ENCODE measurements at regions not wholly inside any gene's neighbourhood (a gene's known extent, or its start where the extent isn't known, plus 50 kb on each side); places are given as distances from the start of the nearest gene placed in this dataset.
"Not testable (repeated sequence)": the region's sequence is repeated elsewhere in the genome, so short reads cannot be mapped to it uniquely, and the experiment has no call there.

DNA sequence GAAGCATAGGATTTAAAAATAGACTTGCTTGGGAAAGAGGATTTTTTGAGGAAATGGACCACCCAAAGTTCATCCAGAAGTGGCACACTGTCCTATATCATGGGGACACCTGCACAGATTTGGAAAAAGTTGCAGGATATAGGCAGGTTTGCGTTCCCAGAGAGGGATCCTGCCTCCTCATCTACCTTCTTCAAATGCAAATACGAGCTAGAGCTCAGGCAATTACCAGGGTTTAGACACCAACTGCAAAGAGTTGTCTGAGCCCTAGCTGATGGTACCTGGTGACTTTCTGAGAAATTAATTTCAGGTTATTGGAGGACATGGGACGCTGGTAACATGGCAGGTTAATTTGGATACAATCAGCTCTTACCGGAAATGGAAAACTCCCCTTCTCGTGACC lies 423.7 kb upstream of the MTPN start:
- no peak for TF ChIP-seq MYC (IDR thresholded peaks at IDR 0.05; ENCODE audit: low read depth, low read length)
- TF ChIP-seq, protein P1, sequence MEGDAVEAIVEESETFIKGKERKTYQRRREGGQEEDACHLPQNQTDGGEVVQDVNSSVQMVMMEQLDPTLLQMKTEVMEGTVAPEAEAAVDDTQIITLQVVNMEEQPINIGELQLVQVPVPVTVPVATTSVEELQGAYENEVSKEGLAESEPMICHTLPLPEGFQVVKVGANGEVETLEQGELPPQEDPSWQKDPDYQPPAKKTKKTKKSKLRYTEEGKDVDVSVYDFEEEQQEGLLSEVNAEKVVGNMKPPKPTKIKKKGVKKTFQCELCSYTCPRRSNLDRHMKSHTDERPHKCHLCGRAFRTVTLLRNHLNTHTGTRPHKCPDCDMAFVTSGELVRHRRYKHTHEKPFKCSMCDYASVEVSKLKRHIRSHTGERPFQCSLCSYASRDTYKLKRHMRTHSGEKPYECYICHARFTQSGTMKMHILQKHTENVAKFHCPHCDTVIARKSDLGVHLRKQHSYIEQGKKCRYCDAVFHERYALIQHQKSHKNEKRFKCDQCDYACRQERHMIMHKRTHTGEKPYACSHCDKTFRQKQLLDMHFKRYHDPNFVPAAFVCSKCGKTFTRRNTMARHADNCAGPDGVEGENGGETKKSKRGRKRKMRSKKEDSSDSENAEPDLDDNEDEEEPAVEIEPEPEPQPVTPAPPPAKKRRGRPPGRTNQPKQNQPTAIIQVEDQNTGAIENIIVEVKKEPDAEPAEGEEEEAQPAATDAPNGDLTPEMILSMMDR (IDR thresholded peaks at IDR 0.05; ENCODE audit: low read depth, low read length), result no peak
- no peak for TF ChIP-seq POLR2A (IDR thresholded peaks at IDR 0.05; ENCODE audit: extremely low read depth, insufficient read length)
- TF ChIP-seq, protein P2, sequence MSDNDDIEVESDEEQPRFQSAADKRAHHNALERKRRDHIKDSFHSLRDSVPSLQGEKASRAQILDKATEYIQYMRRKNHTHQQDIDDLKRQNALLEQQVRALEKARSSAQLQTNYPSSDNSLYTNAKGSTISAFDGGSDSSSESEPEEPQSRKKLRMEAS (IDR thresholded peaks at IDR 0.05; ENCODE audit: low read depth, low read length), result no peak
- no peak for DNase-seq (ENCODE audit: low read depth)

DNA sequence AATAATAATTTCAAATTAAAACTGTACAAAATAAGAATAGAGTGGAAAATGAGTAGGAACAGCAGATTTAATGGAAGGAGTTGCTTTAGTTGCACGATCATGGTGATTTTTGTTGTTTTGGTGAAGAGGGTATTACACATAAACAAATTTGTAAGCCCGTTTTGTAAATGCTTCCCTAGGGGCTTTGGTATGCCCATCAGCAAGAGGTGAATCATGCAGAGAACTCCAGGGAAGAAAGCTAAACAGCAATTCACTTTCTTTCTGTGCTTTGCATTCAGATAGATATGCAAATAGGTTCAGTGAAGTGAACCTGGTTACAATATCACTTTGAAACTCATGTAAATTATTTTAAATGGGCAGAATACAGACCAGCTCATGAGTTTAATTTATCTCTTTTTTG lies 422.2 kb upstream of the MTPN start:
- no peak for TF ChIP-seq MYC (IDR thresholded peaks at IDR 0.05; ENCODE audit: low read depth, low read length)
- TF ChIP-seq, protein P1 (IDR thresholded peaks at IDR 0.05; ENCODE audit: low read depth, low read length), result no peak
- no peak for TF ChIP-seq POLR2A (IDR thresholded peaks at IDR 0.05; ENCODE audit: extremely low read depth, insufficient read length)
- TF ChIP-seq, protein P2 (IDR thresholded peaks at IDR 0.05; ENCODE audit: low read depth, low read length), result no peak
- no peak for DNase-seq (ENCODE audit: low read depth)
- H3K4me3 ChIP-seq (ENCODE audit: low read depth, low read length), result no peak overlapping the region

More for the DNA sequence above, 423.7 kb upstream of the MTPN start:
- no peak overlapping the region for H3K4me3 ChIP-seq (ENCODE audit: low read depth, low read length)

DNA sequence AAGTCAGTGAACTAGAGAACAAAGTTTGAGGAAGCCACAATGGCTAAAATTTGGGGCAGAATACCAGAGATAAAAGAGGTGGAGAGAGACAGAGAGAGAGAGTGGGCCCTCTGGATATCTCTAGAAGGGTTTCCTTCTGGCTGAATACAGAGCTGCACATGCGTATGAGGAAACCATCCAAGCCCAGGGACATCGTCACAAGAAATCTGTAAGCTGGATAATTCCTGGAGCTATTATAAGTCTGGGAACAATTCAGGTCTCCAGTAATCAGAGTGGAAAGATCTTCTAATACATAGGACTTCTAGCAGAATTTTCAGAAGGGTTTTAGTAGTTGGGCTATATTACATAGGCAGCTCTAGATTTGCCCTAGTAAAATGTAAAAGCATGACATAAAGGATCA lies 415.7 kb upstream of the MTPN start:
- H3K4me3 ChIP-seq (ENCODE audit: low read depth, low read length), result no peak overlapping the region
- no peak for DNase-seq (ENCODE audit: low read depth)
- TF ChIP-seq POLR2A (IDR thresholded peaks at IDR 0.05; ENCODE audit: extremely low read depth, insufficient read length), result no peak
- no peak for TF ChIP-seq MYC (IDR thresholded peaks at IDR 0.05; ENCODE audit: low read depth, low read length)
- TF ChIP-seq, protein P2 (IDR thresholded peaks at IDR 0.05; ENCODE audit: low read depth, low read length), result no peak
- TF ChIP-seq, protein P1 (IDR thresholded peaks at IDR 0.05; ENCODE audit: low read depth, low read length), result no peak

DNA sequence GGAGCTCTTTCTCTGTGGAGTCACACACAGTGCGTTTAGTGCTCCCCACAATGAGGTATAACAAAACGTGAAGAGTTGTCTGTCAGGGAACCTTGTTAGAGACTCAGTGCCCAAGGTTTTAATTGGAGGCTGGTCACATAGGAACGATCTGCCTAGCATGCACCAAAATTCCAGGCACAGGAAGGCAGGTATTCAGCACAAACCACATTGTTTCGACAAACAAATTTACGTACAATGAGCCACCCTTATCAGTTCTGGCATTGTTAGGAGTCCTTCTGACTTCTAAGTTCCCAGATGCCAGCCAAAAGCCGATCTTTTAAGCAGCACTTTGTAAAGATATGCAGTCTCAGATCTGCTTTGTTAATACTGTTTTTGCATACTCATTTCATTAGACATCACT lies 414.2 kb upstream of the MTPN start:
- TF ChIP-seq, protein P1 (IDR thresholded peaks at IDR 0.05; ENCODE audit: low read depth, low read length), result no peak
- no peak for TF ChIP-seq POLR2A (IDR thresholded peaks at IDR 0.05; ENCODE audit: extremely low read depth, insufficient read length)
- no peak for TF ChIP-seq MYC (IDR thresholded peaks at IDR 0.05; ENCODE audit: low read depth, low read length)
- TF ChIP-seq, protein P2 (IDR thresholded peaks at IDR 0.05; ENCODE audit: low read depth, low read length), result no peak
- no peak for DNase-seq (ENCODE audit: low read depth)
- no peak overlapping the region for H3K4me3 ChIP-seq (ENCODE audit: low read depth, low read length)

DNA sequence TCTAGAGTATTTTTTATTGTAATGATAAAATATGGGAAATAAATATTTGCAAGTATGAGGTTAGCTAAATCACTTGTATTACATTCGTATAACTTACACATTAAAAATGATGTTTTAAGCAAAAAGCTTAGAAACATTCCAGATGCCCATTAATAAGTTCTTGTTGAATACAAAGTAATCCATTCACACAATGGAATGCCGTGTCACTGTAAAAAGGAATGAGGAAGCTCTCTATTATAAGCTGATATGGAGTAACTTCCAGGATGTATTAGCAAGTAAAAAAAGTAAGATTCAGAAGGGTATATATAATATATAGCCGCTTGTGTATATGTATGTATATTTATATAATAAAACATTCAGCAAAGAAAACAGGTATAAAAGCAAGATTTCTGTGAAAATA lies 412.8 kb upstream of the MTPN start:
- H3K4me3 ChIP-seq (ENCODE audit: low read depth, low read length), result no peak overlapping the region
- TF ChIP-seq POLR2A (IDR thresholded peaks at IDR 0.05; ENCODE audit: extremely low read depth, insufficient read length) (no peak), MYC (IDR thresholded peaks at IDR 0.05; ENCODE audit: low read depth, low read length) (no peak)
- TF ChIP-seq, protein P2 (IDR thresholded peaks at IDR 0.05; ENCODE audit: low read depth, low read length), result no peak
- TF ChIP-seq, protein P1 (IDR thresholded peaks at IDR 0.05; ENCODE audit: low read depth, low read length), result no peak
- no peak for DNase-seq (ENCODE audit: low read depth)

DNA sequence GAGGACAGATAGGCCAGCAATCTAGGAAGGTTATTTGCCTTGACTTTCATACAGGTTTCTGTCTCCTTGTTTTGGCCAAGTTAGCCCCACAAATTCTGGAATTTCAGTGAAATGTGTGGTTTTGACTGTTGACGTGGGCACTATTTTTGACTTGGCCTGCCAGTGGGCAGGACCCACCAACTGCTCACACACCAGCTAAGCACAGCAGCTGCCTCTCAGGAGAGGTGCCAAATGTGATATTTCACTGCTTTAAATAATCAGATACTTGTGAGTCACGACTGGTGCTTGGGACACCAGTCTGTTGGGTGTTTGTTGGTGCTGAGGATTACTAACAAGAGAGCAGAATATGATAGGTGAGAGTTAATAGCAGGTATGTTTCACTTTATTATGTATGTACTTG lies 409.7 kb upstream of the MTPN start:
- no peak overlapping the region for H3K4me3 ChIP-seq (ENCODE audit: low read depth, low read length)
- TF ChIP-seq MYC (IDR thresholded peaks at IDR 0.05; ENCODE audit: low read depth, low read length), result no peak
- no peak for TF ChIP-seq POLR2A (IDR thresholded peaks at IDR 0.05; ENCODE audit: extremely low read depth, insufficient read length)
- TF ChIP-seq, protein P1 (IDR thresholded peaks at IDR 0.05; ENCODE audit: low read depth, low read length), result no peak
- TF ChIP-seq, protein P2 (IDR thresholded peaks at IDR 0.05; ENCODE audit: low read depth, low read length), result no peak
- no peak for DNase-seq (ENCODE audit: low read depth)

DNA sequence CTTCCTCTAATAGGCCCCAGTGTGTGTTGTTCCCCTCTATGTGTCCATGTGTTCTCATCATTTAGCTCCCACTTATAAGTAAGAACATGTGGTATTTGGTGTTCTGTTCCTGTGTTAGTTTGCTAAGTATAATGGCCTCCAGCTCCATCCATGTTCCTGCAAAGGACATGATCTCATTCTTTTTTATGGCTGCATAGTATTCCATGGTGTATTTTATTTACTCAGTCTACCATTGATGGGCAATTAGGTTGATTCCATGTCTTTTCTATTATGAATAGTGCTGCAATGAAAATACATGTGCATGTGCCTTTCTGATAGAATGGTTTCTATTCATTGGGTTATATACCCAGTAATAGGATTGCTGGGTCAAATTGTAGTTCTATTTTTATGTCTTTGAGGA lies 394.2 kb upstream of the MTPN start:
- H3K4me3 ChIP-seq (ENCODE audit: low read depth, low read length); DNase-seq (ENCODE audit: low read depth): not testable (repeated sequence)

Data from NB4 (cell line).